GM12873 (cell line): ENCODE measurements at regions not wholly inside any gene's neighbourhood (a gene's known extent, or its start where the extent isn't known, plus 50 kb on each side); places are given as distances from the start of the nearest gene placed in this dataset.

Experiments used
- CTCF ChIP-seq: IDR thresholded peaks from 2 replicates; pipeline ENCODE4 v1.5.1; 2012; ENCODE audit warnings: low read depth, mild to moderate bottlenecking, moderate library complexity, low read length, control low read depth; ENCODE audit not compliant: insufficient read depth; ENCODE audit errors: missing control alignments

- TF ChIP-seq CTCF = no peak
These were observed 204.1 kb upstream of the SUCLG2 start for GRCh38 chr3:67858492-67858891.

GRCh38 chr3:67856718-67857117 is 202.3 kb upstream of the SUCLG2 start:
- no peak for TF ChIP-seq CTCF

GRCh38 chr3:67854663-67855062 is 200.3 kb upstream of the SUCLG2 start:
- no peak for TF ChIP-seq CTCF

GRCh38 chr3:67853520-67853919 is 199.1 kb upstream of the SUCLG2 start:
- no peak for TF ChIP-seq CTCF

DNA sequence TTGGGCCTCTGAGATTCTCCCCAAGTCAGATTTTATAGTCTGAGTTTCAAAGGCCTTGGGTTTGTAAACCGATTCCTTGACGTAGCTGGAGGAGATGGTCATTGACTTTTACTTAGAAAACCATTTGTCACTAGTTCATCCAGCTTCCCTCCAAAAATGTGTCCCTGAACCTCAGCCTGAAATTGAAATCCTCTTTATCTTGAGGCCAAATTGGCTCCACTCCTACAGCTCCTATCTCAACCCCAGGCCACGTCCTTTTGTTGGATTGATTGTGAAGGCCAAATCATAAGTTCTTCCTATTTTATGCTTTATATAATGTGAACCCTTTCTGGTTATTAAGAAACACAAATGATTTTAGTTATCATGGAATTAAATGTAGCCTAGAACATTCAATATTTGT is 193.9 kb upstream of the SUCLG2 start:
- TF ChIP-seq CTCF = no peak

GRCh38 chr3:67846166-67846565 is 191.8 kb upstream of the SUCLG2 start:
- no peak for TF ChIP-seq CTCF

DNA sequence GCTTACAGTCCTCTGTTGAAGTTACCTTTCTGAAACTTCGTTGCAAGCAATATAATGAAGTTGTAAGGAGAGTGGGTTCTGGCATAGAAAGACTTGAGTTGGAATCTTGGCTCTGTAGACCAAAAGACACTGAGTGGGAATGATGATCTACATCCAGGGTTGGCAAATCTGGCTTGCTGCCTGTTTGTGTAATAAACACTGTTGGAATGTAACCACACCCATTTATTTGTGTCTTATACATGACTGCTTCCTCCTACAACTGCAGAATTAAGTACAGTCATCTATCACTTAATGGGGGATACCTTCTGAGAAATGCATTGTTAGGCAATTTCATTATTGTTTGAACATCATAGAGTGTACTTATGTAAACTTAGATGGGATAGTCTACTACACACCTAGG is 178.4 kb upstream of the SUCLG2 start:
- TF ChIP-seq CTCF = no peak
